C4-2B (cell line): ENCODE measurements at regions not wholly inside any gene's neighbourhood (a gene's known extent, or its start where the extent isn't known, plus 50 kb on each side); places are given as distances from the start of the nearest gene placed in this dataset.

ENCODE experiments used
- CTCF ChIP-seq: fragments of 450-650 bp; conservative IDR thresholded peaks from 2 replicates; pipeline ENCODE4 v1.5.1; 2017; ENCODE audit warnings: mild to moderate bottlenecking
- ZFX ChIP-seq: fragments of 450-650 bp; IDR thresholded peaks from 2 replicates; pipeline ENCODE4 v1.6.1; 2017

GRCh38 chr22:26762503-26763472 is 105.4 kb downstream of the MIAT start:
- TF ChIP-seq CTCF (no peak), ZFX (no peak)
